HepG2 (cell line): ENCODE measurements at regions not wholly inside any gene's neighbourhood (a gene's known extent, or its start where the extent isn't known, plus 50 kb on each side); places are given as distances from the start of the nearest gene placed in this dataset.

Experiments used
- ATAC-seq: fragments of 200-7000 bp; cut with Tn5 transposase; 3 replicates; pipeline ENCODE4 v1.9.1; 2020; ENCODE audit warnings: mild to moderate bottlenecking, moderate library complexity
- BruUV-seq: library from RNA; stranded (reverse); fragments of 400-500 nt; replicated peaks from 2 replicates; lab custom pipeline; 2021; lab: Mats Ljungman, UMichigan
- CTCF ChIA-PET: fragments of 300-600 bp; formaldehyde crosslinking; extraction: SDS; loops from one replicate; lab custom pipeline; 2021; ENCODE audit warnings: low total read pairs, inconsistent platforms, low intra/inter-chr PET ratio; lab: Yijun Ruan, JAX
- POLR2A ChIA-PET: fragments of 350-600 bp; sonication (Branson Sonifier 250); formaldehyde crosslinking; loops from one replicate; lab custom pipeline; 2020; ENCODE audit warnings: antibody characterized with exemption, inconsistent platforms; lab: Yijun Ruan, JAX
- DNase-seq: peaks from one replicate; pipeline ENCODE4 v3.0.0-alpha.2; 2015; ENCODE audit warnings: low spot score
- FAIRE-seq: peaks from 3 replicates; lab custom pipeline; 2011; peaks lifted over from hg19 to GRCh38; lab: Jason Lieb, UNC
- H2AFZ ChIP-seq: one replicate; pipeline ENCODE4 v1.6.1; 2011; ENCODE audit warnings: low read length, inconsistent platforms
- H3K27ac ChIP-seq: fragments of 300-600 bp; 3 replicates; pipeline ENCODE4 v1.8.0; 2011; ENCODE audit warnings: mixed run types, mild to moderate bottlenecking, mixed read lengths, low read length, inconsistent platforms; ENCODE audit not compliant: insufficient read depth; ENCODE audit errors: extremely low read length
- H3K27me3 ChIP-seq, 2 experiments: fragments of 200-600 bp in 1 of 2; 2 replicates in 1 of 2; 3 replicates in 1 of 2; pipeline versions ENCODE4 v1.6.0 to v1.8.0; 2011; ENCODE audit warnings: low read length in 2 of 2, mild to moderate bottlenecking in 2 of 2, moderate library complexity in 2 of 2, inconsistent platforms in 1 of 2; ENCODE audit not compliant: insufficient read depth in 2 of 2, control insufficient read depth in 1 of 2
- H3K36me3 ChIP-seq, 2 experiments: fragments of 200-600 bp in 1 of 2; replicated peaks in 1 of 2; 2 replicates in 1 of 2; 3 replicates in 1 of 2; pipeline versions ENCODE4 v1.5.1 to v1.8.0; 2011; ENCODE audit warnings: low read length in 2 of 2, inconsistent platforms in 1 of 2; ENCODE audit not compliant: insufficient read depth in 2 of 2, control insufficient read depth in 1 of 2
- H3K4me1 ChIP-seq: 2 replicates; pipeline ENCODE4 v1.5.1; 2012; ENCODE audit warnings: low read length, inconsistent platforms; ENCODE audit not compliant: insufficient read depth
- H3K4me2 ChIP-seq: 2 replicates; pipeline ENCODE4 v1.6.0; 2011; ENCODE audit warnings: low read depth, low read length, inconsistent platforms
- H3K4me3 ChIP-seq, 3 experiments: fragments of 200-600 bp in 1 of 3; sonication (generic), shearing (Covaris generic) in 1 of 3; replicated peaks in 1 of 3; 2 replicates each; pipeline ENCODE4 v1.5.1; 2011 to 2016; ENCODE audit warnings: low read length in 3 of 3, inconsistent platforms in 2 of 3, low read depth in 2 of 3, mild to moderate bottlenecking in 2 of 3, control low read depth in 1 of 3, mixed read lengths in 1 of 3; ENCODE audit not compliant: insufficient read depth in 1 of 3
- H3K79me2 ChIP-seq: one replicate; pipeline ENCODE4 v1.6.1; 2011; ENCODE audit warnings: low read length, inconsistent platforms; ENCODE audit not compliant: insufficient read depth
- H3K9ac ChIP-seq: 2 replicates; pipeline ENCODE4 v1.6.0; 2011; ENCODE audit warnings: mild to moderate bottlenecking, low read depth, low read length, inconsistent platforms; ENCODE audit not compliant: insufficient read depth
- H3K9me3 ChIP-seq: 2 replicates; pipeline ENCODE4 v1.5.1; 2012; ENCODE audit warnings: mild to moderate bottlenecking, low read length
- H4K20me1 ChIP-seq: 2 replicates; pipeline ENCODE4 v1.6.0; 2011; ENCODE audit warnings: inconsistent platforms, mild to moderate bottlenecking, low read length, moderate library complexity; ENCODE audit not compliant: insufficient read depth
- ASH2L ChIP-seq: fragments of 300-600, 200-600 bp; sonication (generic); IDR thresholded peaks from 2 replicates; pipeline ENCODE4 v1.7.0; 2017; ENCODE audit warnings: low read depth, mild to moderate bottlenecking, moderate library complexity, mixed read lengths, low read length; ENCODE audit not compliant: insufficient read length
- EEA1 ChIP-seq: sonication (generic); formaldehyde crosslinking; IDR thresholded peaks from 2 replicates; pipeline ENCODE4 v1.5.1; 2020; ENCODE audit warnings: mild to moderate bottlenecking, missing genetic modification reagents, borderline replicate concordance
- HES4 ChIP-seq: sonication (generic); formaldehyde crosslinking; IDR thresholded peaks from 2 replicates; pipeline ENCODE4 v1.9.0; 2021; ENCODE audit warnings: mild to moderate bottlenecking, missing genetic modification reagents, borderline replicate concordance
- HNRNPH1 ChIP-seq: fragments of 200-400 bp; formaldehyde crosslinking; optimal IDR thresholded peaks from 2 replicates; pipeline ENCODE3; 2017; ENCODE audit warnings: mild to moderate bottlenecking, low read depth, low read length
- KLF15 ChIP-seq: sonication (generic); formaldehyde crosslinking; IDR thresholded peaks from 2 replicates; pipeline ENCODE4 v1.8.1; 2023; ENCODE audit warnings: borderline replicate concordance, mild to moderate bottlenecking, inconsistent platforms, missing genetic modification reagents, mixed read lengths
- NR2F2 ChIP-seq: IDR thresholded peaks from 2 replicates; pipeline ENCODE4 v1.6.1; 2012; ENCODE audit warnings: low read depth, inconsistent platforms, borderline replicate concordance
- TBL1XR1 ChIP-seq: fragments of 150-350 bp; IDR thresholded peaks from 2 replicates; pipeline ENCODE4 v1.6.1; 2014; ENCODE audit warnings: borderline replicate concordance, low read length; ENCODE audit not compliant: partially characterized antibody
- TBX2 ChIP-seq: sonication (generic); formaldehyde crosslinking; IDR thresholded peaks from 2 replicates; pipeline ENCODE4 v1.5.0; 2020; ENCODE audit warnings: missing genetic modification reagents, mild to moderate bottlenecking, borderline replicate concordance
- YEATS4 ChIP-seq: sonication (generic); formaldehyde crosslinking; IDR thresholded peaks from 2 replicates; pipeline ENCODE4 v1.4.0; 2020; ENCODE audit warnings: missing genetic modification reagents, borderline replicate concordance
- ZFY ChIP-seq: sonication (generic); formaldehyde crosslinking; IDR thresholded peaks from 2 replicates; pipeline ENCODE4 v1.4.0; 2020; ENCODE audit warnings: missing genetic modification reagents
- ZNF160 ChIP-seq: sonication (generic); formaldehyde crosslinking; IDR thresholded peaks from 2 replicates; pipeline ENCODE4 v1.8.0; 2022; ENCODE audit warnings: mild to moderate bottlenecking, inconsistent platforms, missing genetic modification reagents
- ZNF329 ChIP-seq: sonication (generic); formaldehyde crosslinking; IDR thresholded peaks from 2 replicates; pipeline ENCODE4 v1.9.0; 2021; ENCODE audit warnings: low read depth, mild to moderate bottlenecking, missing genetic modification reagents
- ZNF761 ChIP-seq: sonication (generic); formaldehyde crosslinking; conservative IDR thresholded peaks from 2 replicates; pipeline ENCODE4 v1.4.0; 2020; ENCODE audit warnings: mild to moderate bottlenecking, missing genetic modification reagents
- ZNF891 ChIP-seq: sonication (generic); formaldehyde crosslinking; IDR thresholded peaks from 2 replicates; pipeline ENCODE4 v1.5.0; 2020; ENCODE audit warnings: mild to moderate bottlenecking, missing genetic modification reagents
- ZSCAN30 ChIP-seq: sonication (generic); formaldehyde crosslinking; IDR thresholded peaks from 2 replicates; pipeline ENCODE4 v1.5.0; 2020; ENCODE audit warnings: mild to moderate bottlenecking, missing genetic modification reagents
- WGBS: methylation state at CpG from one replicate; pipeline ENCODE4 v1.1.6; 2017; ENCODE audit warnings: low lambda C conversion rate; 5-methylcytosine and 5-hydroxymethylcytosine counted together
- in situ Hi-C: cut with HindIII; loops from 2 replicates; pipeline ENCODE4 v1.10.0; 2017; ENCODE audit warnings: low pct_unique_long_range_greater_than_20kb; ENCODE audit not compliant: extremely low pct_ligation_motif_present
- intact Hi-C: fragments of 100-400 bp; cut with micrococcal nuclease; formaldehyde crosslinking; loops from one replicate; pipeline ENCODE4 v1.10.0; 2022; ENCODE audit not compliant: unreplicated experiment
- TF ChIP-seq, protein P1 (sequence below): sonication (generic); formaldehyde crosslinking; conservative IDR thresholded peaks from 2 replicates; pipeline ENCODE4 v1.4.0; 2020; ENCODE audit warnings: missing genetic modification reagents

DNA sequence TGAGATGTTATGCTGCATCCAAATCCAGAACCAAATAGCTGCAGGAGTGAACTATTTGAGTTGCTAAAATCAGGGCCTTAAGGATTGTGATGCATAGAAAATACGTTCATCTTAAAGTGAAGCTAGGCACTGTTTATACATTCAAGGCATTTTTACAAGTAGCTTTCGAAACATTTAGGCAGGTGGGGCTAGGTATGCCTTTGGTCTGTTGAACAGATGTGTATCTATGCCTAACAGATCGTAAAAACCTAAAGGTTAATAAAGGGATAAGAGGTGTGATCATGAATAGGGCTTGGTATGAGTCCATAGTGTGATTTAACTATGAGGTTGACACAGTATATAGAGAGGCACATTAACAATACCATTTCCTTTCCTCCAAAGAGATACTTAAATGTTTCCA is 262.5 kb downstream of the SEMA3D start:
- intact Hi-C loops (no loop called here), in situ Hi-C loops (no loop called here)
- Histone ChIP-seq H3K27me3 (no peaks in the 10 kb centered on the region), H3K4me2 (no peak overlapping the region), H3K79me2 (no peaks in the 10 kb centered on the region), H3K9ac (no peak overlapping the region), H4K20me1 (no peaks in the 10 kb centered on the region), H3K27ac (no peak overlapping the region), H3K4me1 (no peaks in the 10 kb centered on the region), H3K36me3 (no peaks in the 10 kb centered on the region), H2AFZ (no peak overlapping the region), H3K4me3 (no peak overlapping the region), H3K9me3 (peaks cover 11% of the 10 kb centered on the region; the same call in 1 of the 2 replicates)
- ATAC-seq (no peak), FAIRE-seq (no peak), DNase-seq (no peak)
- ChIA-PET CTCF (no interaction called here), POLR2A (no interaction called here)
- WGBS = 4% methylated on average over 3 of the region's 3 CpGs
- no TSS peak for BruUV-seq
- TF ChIP-seq NR2F2 (no peak), HNRNPH1 (no peak), ZNF891 (CRISPR knock-in tag) (no peak), ASH2L (no peak), YEATS4 (CRISPR knock-in tag) (no peak), HES4 (CRISPR knock-in tag) (no peak), TBX2 (no peak), ZFY (CRISPR knock-in tag) (no peak), ZNF160 (CRISPR knock-in tag) (no peak), EEA1 (no peak), ZSCAN30 (CRISPR knock-in tag) (no peak), ZNF761 (CRISPR knock-in tag) (no peak), TBL1XR1 (no peak), KLF15 (CRISPR knock-in tag) (no peak), ZNF329 (CRISPR knock-in tag) (no peak)
- TF ChIP-seq, protein P1, sequence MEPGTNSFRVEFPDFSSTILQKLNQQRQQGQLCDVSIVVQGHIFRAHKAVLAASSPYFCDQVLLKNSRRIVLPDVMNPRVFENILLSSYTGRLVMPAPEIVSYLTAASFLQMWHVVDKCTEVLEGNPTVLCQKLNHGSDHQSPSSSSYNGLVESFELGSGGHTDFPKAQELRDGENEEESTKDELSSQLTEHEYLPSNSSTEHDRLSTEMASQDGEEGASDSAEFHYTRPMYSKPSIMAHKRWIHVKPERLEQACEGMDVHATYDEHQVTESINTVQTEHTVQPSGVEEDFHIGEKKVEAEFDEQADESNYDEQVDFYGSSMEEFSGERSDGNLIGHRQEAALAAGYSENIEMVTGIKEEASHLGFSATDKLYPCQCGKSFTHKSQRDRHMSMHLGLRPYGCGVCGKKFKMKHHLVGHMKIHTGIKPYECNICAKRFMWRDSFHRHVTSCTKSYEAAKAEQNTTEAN = no peak
